HEK293 (cell line): ENCODE measurements at regions not wholly inside any gene's neighbourhood (a gene's known extent, or its start where the extent isn't known, plus 50 kb on each side); places are given as distances from the start of the nearest gene placed in this dataset.

ENCODE experiments used
- CTCF ChIA-PET: fragments of 350-600 bp; formaldehyde crosslinking; extraction: SDS; loops from one replicate; lab custom pipeline; 2021; ENCODE audit warnings: antibody characterized with exemption; lab: Yijun Ruan, JAX
- POLR2A ChIA-PET: fragments of 300-600 bp; formaldehyde crosslinking; extraction: SDS; loops from one replicate; lab custom pipeline; 2020; ENCODE audit warnings: antibody characterized with exemption, inconsistent platforms; lab: Yijun Ruan, JAX
- H3K27ac ChIP-seq: fragments of 200-500 bp; sonication (Bioruptor generic); 2 replicates; pipeline ENCODE4 v1.5.1; 2014; ENCODE audit warnings: low read depth, low read length, control low read depth, inconsistent platforms; ENCODE audit errors: extremely low read depth
- H3K36me3 ChIP-seq, 2 experiments: fragments of 200-500 bp in 1 of 2; sonication (Bioruptor generic) in 1 of 2; 1 replicate in 1 of 2; 2 replicates in 1 of 2; pipeline ENCODE4 v1.5.1; 2014 to 2017; ENCODE audit warnings: inconsistent platforms in 2 of 2, low read length in 2 of 2; ENCODE audit not compliant: control insufficient read depth in 2 of 2, insufficient read depth in 1 of 2
- H3K4me1 ChIP-seq: fragments of 200-500 bp; sonication (Bioruptor generic); 2 replicates; pipeline ENCODE4 v1.5.1; 2014; ENCODE audit warnings: mild to moderate bottlenecking, low read length, inconsistent platforms; ENCODE audit not compliant: control insufficient read depth, insufficient read depth
- H3K4me3 ChIP-seq: 2 replicates; pipeline ENCODE4 v1.5.1; 2011; ENCODE audit warnings: low read depth, mild to moderate bottlenecking, control low read depth, low read length, moderate library complexity
- H3K9me3 ChIP-seq: fragments of 200-500 bp; sonication (Bioruptor generic); 2 replicates; pipeline ENCODE4 v1.5.1; 2014; ENCODE audit warnings: low read depth, low read length, inconsistent platforms; ENCODE audit not compliant: control insufficient read depth, insufficient read depth
- AEBP2 ChIP-seq: fragments of 450-650 bp; formaldehyde crosslinking; IDR thresholded peaks from 2 replicates; pipeline ENCODE4 v1.5.1; 2016; ENCODE audit warnings: missing biosample characterization, missing genetic modification characterization, borderline replicate concordance
- ATF2 ChIP-seq: fragments of 450-650 bp; formaldehyde crosslinking; IDR thresholded peaks from 2 replicates; pipeline ENCODE4 v1.5.1; 2016; ENCODE audit warnings: missing biosample characterization, missing genetic modification characterization, low read depth
- BCL11B ChIP-seq: fragments of 450-650 bp; formaldehyde crosslinking; IDR thresholded peaks from 2 replicates; pipeline ENCODE4 v1.5.1; 2016; ENCODE audit warnings: low read depth, missing biosample characterization, missing genetic modification characterization
- CTCF ChIP-seq: fragments of 450-650 bp; formaldehyde crosslinking; IDR thresholded peaks from 2 replicates; pipeline ENCODE4 v1.5.1; 2016; ENCODE audit warnings: missing biosample characterization, missing genetic modification characterization
- INSM2 ChIP-seq: fragments of 450-650 bp; formaldehyde crosslinking; IDR thresholded peaks from 2 replicates; pipeline ENCODE4 v1.5.1; 2016; ENCODE audit warnings: missing biosample characterization, missing genetic modification characterization
- PRDM1 ChIP-seq: fragments of 450-650 bp; formaldehyde crosslinking; IDR thresholded peaks from 2 replicates; pipeline ENCODE4; 2016; ENCODE audit warnings: missing biosample characterization, missing genetic modification characterization
- SP2 ChIP-seq: fragments of 450-650 bp; formaldehyde crosslinking; IDR thresholded peaks from 2 replicates; pipeline ENCODE4 v1.5.1; 2016; ENCODE audit warnings: missing biosample characterization, missing genetic modification characterization
- ZNF133 ChIP-seq: fragments of 450-650 bp; formaldehyde crosslinking; IDR thresholded peaks from 2 replicates; pipeline ENCODE4 v1.5.1; 2016; ENCODE audit warnings: missing biosample characterization, missing genetic modification characterization
- ZNF155 ChIP-seq: fragments of 450-650 bp; formaldehyde crosslinking; IDR thresholded peaks from 2 replicates; pipeline ENCODE4 v1.5.1; 2016; ENCODE audit warnings: missing biosample characterization, missing genetic modification characterization
- ZNF19 ChIP-seq: fragments of 450-650 bp; formaldehyde crosslinking; IDR thresholded peaks from 2 replicates; pipeline ENCODE4; 2016; ENCODE audit warnings: missing biosample characterization, missing genetic modification characterization, low read depth
- ZNF549 ChIP-seq: fragments of 450-650 bp; IDR thresholded peaks from 2 replicates; pipeline ENCODE4 v1.5.1; 2018; ENCODE audit warnings: missing biosample characterization, missing genetic modification characterization, mild to moderate bottlenecking, inconsistent platforms, moderate library complexity
- ZNF621 ChIP-seq: fragments of 450-650 bp; formaldehyde crosslinking; IDR thresholded peaks from 2 replicates; pipeline ENCODE4 v1.5.1; 2017; ENCODE audit warnings: missing biosample characterization, missing genetic modification characterization
- ZNF623 ChIP-seq: fragments of 450-650 bp; formaldehyde crosslinking; IDR thresholded peaks from 2 replicates; pipeline ENCODE4 v1.5.1; 2016; ENCODE audit warnings: missing biosample characterization, missing genetic modification characterization
- ZNF777 ChIP-seq: fragments of 450-650 bp; formaldehyde crosslinking; IDR thresholded peaks from 2 replicates; pipeline ENCODE4 v1.5.1; 2017; ENCODE audit warnings: missing biosample characterization, missing genetic modification characterization, borderline replicate concordance

GRCh38 chr10:78229950-78230675 lies 196.4 kb downstream of the RPS24 start (continued):
- no peak for TF ChIP-seq CTCF (tag by site-specific recombination)
- no peak for TF ChIP-seq INSM2
- TF ChIP-seq ATF2 (tag by site-specific recombination) = no peak
- TF ChIP-seq AEBP2 (tag by site-specific recombination) = no peak
- TF ChIP-seq PRDM1 (tag by site-specific recombination) = peak; percentile 30; the same call in 1 of the 2 replicates
- no peak for TF ChIP-seq ZNF133 (tag by site-specific recombination)
- TF ChIP-seq ZNF777 = no peak
- TF ChIP-seq ZNF19 (tag by site-specific recombination) = no peak
- no peak for TF ChIP-seq ZNF549
- no peak for TF ChIP-seq SP2 (tag by site-specific recombination)
- TF ChIP-seq, all 188 proteins: peak for 4

- Histone ChIP-seq H3K4me3 (no peak overlapping the region), H3K27ac (no peak overlapping the region), H3K36me3 (no peaks in the 10 kb centered on the region), H3K9me3 (no peaks in the 10 kb centered on the region), H3K4me1 (no peaks in the 10 kb centered on the region)
- POLR2A ChIA-PET = no interaction called here
- CTCF ChIA-PET = interaction anchor here (0.9 to 1.4 kb wide), 5 partner anchors 29 to 427 kb away, joined by 3 to 4 read pairs (median 3); no protein-coding TSS in a partner anchor
- no peak for TF ChIP-seq BCL11B (tag by site-specific recombination)
- no peak for TF ChIP-seq ZNF155 (tag by site-specific recombination)
- TF ChIP-seq, all 188 proteins: peak for 0
Measured at GRCh38 chr10:78231327-78231726, 197.7 kb downstream of the RPS24 start.

- Histone ChIP-seq H3K4me3 (no peak overlapping the region), H3K36me3 (no peaks in the 10 kb centered on the region)
- POLR2A ChIA-PET = no interaction called here
- peak; percentile 18; the same call in 1 of the 2 replicates for TF ChIP-seq CTCF (tag by site-specific recombination)
- no peak for TF ChIP-seq ZNF623 (tag by site-specific recombination)
- no peak for TF ChIP-seq ZNF621 (tag by site-specific recombination)
- TF ChIP-seq, all 188 proteins: peak for 1
- Histone ChIP-seq H3K9me3 (no peaks in the 10 kb centered on the region), H3K27ac (no peak overlapping the region), H3K4me1 (no peaks in the 10 kb centered on the region)
- CTCF ChIA-PET = interaction anchor here (0.9 to 1.4 kb wide), 8 partner anchors 9 to 964 kb away, joined by 3 to 6 read pairs (median 4); no protein-coding TSS in a partner anchor
Measured at GRCh38 chr10:78231939-78232338, 198.3 kb downstream of the RPS24 start.
